WI38 (cell line): ENCODE measurements at regions not wholly inside any gene's neighbourhood (a gene's known extent, or its start where the extent isn't known, plus 50 kb on each side); places are given as distances from the start of the nearest gene placed in this dataset.
"Not testable (repeated sequence)": the region's sequence is repeated elsewhere in the genome, so short reads cannot be mapped to it uniquely, and the experiment has no call there.

Source experiments
- H3K4me3 ChIP-seq: 2 replicates; pipeline ENCODE4 v1.5.1; 2011; ENCODE audit warnings: low read depth, mild to moderate bottlenecking, control low read depth, low read length
- TF ChIP-seq, protein P1 (sequence below): IDR thresholded peaks from 2 replicates; pipeline ENCODE4 v1.5.1; 2012; ENCODE audit warnings: low read depth, mild to moderate bottlenecking, control low read depth, low read length

DNA sequence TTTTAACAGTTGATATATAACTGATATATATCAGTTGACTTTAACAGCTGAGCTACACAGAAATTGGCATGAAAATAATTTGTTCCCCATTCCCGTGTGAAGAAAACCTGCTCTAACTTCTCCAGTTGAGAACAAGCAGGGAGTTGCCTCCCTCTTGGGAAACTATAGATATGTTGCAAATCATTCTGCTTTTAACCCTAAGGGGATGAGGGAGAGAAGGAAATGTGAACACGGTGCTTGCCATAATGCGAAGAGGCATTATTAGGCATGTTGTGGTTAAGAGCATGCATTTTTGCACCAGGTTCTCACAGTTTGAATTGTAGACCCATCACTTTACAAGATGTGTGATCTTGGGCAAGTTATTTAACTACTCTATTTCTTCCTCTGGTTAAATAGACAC, 453.7 kb downstream of the TENT5A start:
- TF ChIP-seq, protein P1, sequence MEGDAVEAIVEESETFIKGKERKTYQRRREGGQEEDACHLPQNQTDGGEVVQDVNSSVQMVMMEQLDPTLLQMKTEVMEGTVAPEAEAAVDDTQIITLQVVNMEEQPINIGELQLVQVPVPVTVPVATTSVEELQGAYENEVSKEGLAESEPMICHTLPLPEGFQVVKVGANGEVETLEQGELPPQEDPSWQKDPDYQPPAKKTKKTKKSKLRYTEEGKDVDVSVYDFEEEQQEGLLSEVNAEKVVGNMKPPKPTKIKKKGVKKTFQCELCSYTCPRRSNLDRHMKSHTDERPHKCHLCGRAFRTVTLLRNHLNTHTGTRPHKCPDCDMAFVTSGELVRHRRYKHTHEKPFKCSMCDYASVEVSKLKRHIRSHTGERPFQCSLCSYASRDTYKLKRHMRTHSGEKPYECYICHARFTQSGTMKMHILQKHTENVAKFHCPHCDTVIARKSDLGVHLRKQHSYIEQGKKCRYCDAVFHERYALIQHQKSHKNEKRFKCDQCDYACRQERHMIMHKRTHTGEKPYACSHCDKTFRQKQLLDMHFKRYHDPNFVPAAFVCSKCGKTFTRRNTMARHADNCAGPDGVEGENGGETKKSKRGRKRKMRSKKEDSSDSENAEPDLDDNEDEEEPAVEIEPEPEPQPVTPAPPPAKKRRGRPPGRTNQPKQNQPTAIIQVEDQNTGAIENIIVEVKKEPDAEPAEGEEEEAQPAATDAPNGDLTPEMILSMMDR: no peak
- no peak overlapping the region for H3K4me3 ChIP-seq

DNA sequence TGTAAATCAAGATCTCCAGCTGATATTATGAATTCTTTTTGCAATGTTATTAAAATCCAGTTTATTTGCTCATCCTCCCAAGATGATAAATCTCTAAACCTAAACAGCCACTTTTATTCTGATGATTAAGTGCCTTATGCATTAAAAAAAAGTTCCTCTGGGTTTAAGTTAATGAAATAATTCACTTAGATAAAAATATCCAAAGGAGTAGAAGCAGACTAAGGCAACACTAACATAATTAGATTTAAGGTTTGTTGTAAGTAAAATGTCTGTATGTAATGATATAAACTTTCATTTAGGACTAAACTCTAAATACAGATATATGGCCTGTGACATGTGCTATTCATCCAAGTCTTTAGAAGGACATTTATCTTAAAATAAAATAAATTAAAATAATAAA, 457.2 kb downstream of the TENT5A start:
- TF ChIP-seq, protein P1: no peak
- no peak overlapping the region for H3K4me3 ChIP-seq

DNA sequence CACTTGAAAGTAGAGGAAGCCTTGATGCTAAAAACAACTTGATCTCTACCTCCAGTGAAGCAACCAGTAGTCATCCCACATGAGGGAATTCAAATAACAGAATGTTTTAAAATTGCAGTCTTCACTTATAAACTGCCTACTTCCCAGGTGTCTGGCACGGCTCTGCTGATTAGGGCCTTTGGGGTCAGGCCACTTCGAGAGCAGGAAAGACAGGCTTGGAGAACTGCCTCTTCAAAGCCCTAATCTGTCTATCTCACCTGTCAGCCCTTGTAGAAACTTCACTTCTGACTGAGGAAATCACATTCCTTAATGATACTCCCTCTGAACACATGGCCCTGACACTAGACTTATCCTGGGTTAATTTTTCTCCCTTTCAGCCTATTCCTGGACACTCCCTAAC, 458.6 kb downstream of the TENT5A start:
- TF ChIP-seq, protein P1: no peak
- H3K4me3 ChIP-seq: no peak overlapping the region

GRCh38 chr6:81289229-81289628, 463.3 kb downstream of the TENT5A start:
- TF ChIP-seq, protein P1: no peak
- no peak overlapping the region for H3K4me3 ChIP-seq

DNA sequence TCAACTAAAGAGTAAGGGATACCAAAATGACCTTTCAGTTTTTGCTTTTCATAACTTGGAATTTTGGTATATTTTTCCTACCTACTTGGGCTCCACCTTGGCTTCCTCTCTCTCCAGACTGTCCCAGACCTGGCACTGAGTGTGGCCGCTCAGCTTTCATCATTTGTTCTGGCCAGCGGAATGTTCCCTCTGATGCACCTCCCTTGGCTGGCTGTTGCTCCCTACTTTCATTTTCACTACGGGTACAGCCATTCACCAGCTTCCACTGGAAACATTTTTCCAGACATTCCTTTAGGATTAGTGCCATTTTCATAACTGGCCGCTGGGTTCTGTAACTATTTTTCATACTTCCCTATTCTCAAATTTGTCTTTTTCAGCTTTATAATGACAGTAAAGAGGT, 487.4 kb downstream of the TENT5A start:
- H3K4me3 ChIP-seq: peak overlapping the region; percentile 42
- TF ChIP-seq, protein P1: no peak

DNA sequence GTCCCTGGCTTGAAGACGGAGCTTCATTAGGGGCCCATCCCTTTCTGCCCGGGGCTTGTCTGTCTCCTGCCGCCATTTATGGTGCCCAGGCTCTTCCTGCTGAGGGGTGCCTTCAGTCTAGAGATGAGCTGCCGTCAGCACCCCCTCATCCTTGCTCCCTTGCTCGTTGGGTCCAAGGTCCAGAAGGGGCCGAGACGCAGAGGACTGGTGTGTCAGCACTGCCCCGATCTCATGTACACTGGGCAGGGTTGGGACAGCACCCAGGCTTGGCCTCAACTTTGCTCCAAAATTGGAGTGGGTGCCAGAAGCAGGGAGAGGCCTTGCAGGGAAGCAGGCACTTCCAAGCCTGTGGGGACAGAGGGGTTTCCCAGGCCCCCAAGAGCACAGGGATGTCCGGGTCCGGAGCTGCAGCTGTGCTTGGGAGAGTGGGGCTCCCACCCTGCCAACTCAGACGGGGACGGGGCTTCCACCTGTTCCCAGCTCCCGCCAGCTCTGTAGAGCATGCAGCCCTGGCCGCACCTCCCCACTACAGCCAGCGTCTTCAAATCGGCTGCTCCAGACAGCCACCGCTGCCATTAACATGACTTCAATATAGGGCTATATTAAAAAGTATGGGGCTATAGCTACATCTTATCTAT, 488.8 kb downstream of the TENT5A start:
- TF ChIP-seq, protein P1: no peak
- H3K4me3 ChIP-seq: no peak overlapping the region

DNA sequence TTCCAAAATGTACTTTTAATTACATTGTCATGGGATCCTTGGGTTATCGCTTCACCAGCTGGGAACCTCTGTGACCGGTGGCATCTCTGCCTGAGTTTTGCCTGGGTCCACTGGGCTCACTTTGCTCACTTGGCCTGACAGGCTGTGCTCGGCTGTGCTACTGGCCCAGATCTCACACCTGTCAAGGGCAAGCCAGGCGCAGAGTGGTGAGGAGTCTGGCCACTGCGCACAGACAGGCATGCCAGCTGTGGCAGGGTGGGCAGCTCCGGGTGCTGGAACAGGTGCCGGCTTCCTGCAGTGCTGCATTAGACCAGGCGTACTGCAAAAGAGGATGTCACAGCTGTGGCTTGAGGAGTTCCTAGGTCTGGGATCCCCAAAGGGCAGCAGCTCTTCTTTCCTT, 489.8 kb downstream of the TENT5A start:
- H3K4me3 ChIP-seq: no peak overlapping the region
- TF ChIP-seq, protein P1: no peak

- H3K4me3 ChIP-seq: not testable (repeated sequence)
These were observed 496.3 kb downstream of the TENT5A start for GRCh38 chr6:81256223-81256622.
